K562 (cell line): ENCODE measurements at regions not wholly inside any gene's neighbourhood (a gene's known extent, or its start where the extent isn't known, plus 50 kb on each side); places are given as distances from the start of the nearest gene placed in this dataset.
A peak's percentile ranks its signal among the peaks of the same experiment; 100 is the strongest.

Source experiments
- ATAC-seq: fragments of 200-7000 bp; cut with Tn5 transposase; 3 replicates; pipeline ENCODE4 v1.9.1; 2020; ENCODE audit warnings: moderate library complexity
- BruUV-seq: library from RNA; stranded (reverse); fragments of 400-500 nt; replicated peaks from 2 replicates; lab custom pipeline; 2021; lab: Mats Ljungman, UMichigan
- CTCF ChIA-PET: fragments of 300-600 bp; formaldehyde crosslinking; extraction: SDS; loops from one replicate; lab custom pipeline; 2021; ENCODE audit warnings: low intra/inter-chr PET ratio; lab: Yijun Ruan, JAX
- POLR2A ChIA-PET: fragments of 300-600, 350-650 bp; sonication (Branson Sonifier 250); formaldehyde crosslinking; extraction: SDS; loops from one replicate; lab custom pipeline; 2021; ENCODE audit warnings: antibody characterized with exemption, inconsistent platforms; lab: Yijun Ruan, JAX
- DNase-seq, 4 experiments: peaks; one replicate each; pipeline versions ENCODE4 v3.0.0 to v3.0.0-alpha.2; 2011 to 2018; ENCODE audit warnings: low spot score in 3 of 4, mixed read lengths in 3 of 4; ENCODE audit errors: extremely low read depth in 1 of 4
- FAIRE-seq: peaks from 2 replicates; lab custom pipeline; 2011; peaks lifted over from hg19 to GRCh38; lab: Jason Lieb, UNC
- H2AFZ ChIP-seq: 2 replicates; pipeline ENCODE4 v1.6.0; 2011; ENCODE audit warnings: low read depth, low read length, control low read depth, inconsistent platforms
- H3K27ac ChIP-seq: fragments of 200-600 bp; 3 replicates; pipeline ENCODE4 v1.8.0; 2011; ENCODE audit warnings: low read depth, mild to moderate bottlenecking, control low read depth, inconsistent platforms, low read length, moderate library complexity, mixed read lengths; ENCODE audit errors: extremely low read depth
- H3K27me3 ChIP-seq, 2 experiments: fragments of 300-600 bp in 1 of 2; 2 replicates in 1 of 2; 3 replicates in 1 of 2; pipeline versions ENCODE4 v1.6.0 to v1.8.0; 2011; ENCODE audit warnings: inconsistent platforms in 2 of 2, low read length in 2 of 2, mild to moderate bottlenecking in 1 of 2, mixed read lengths in 1 of 2, moderate library complexity in 1 of 2; ENCODE audit not compliant: control insufficient read depth in 2 of 2, insufficient read depth in 2 of 2
- H3K36me3 ChIP-seq: fragments of 300-600 bp; 3 replicates; pipeline ENCODE4 v1.8.0; 2011; ENCODE audit warnings: mild to moderate bottlenecking, low read length, inconsistent platforms; ENCODE audit not compliant: control insufficient read depth, insufficient read depth
- H3K4me1 ChIP-seq, 2 experiments: fragments of 200-600 bp in 1 of 2; replicated peaks in 1 of 2; 2 replicates in 1 of 2; 3 replicates in 1 of 2; pipeline versions ENCODE4 v1.5.1 to v1.8.0; 2011; ENCODE audit warnings: inconsistent platforms in 2 of 2, low read length in 2 of 2, mild to moderate bottlenecking in 1 of 2, mixed read lengths in 1 of 2, moderate library complexity in 1 of 2; ENCODE audit not compliant: control insufficient read depth in 2 of 2, insufficient read depth in 2 of 2
- H3K4me2 ChIP-seq: 2 replicates; pipeline ENCODE4 v1.6.1; 2011; ENCODE audit warnings: low read length, control low read depth, inconsistent platforms, mixed read lengths; ENCODE audit not compliant: insufficient read depth
- H3K4me3 ChIP-seq: fragments of 200-600 bp; sonication (generic), shearing (Covaris generic); 2 replicates; pipeline ENCODE4 v1.5.1; 2016; ENCODE audit warnings: control low read depth, inconsistent platforms
- H3K79me2 ChIP-seq: fragments of 200-600 bp; 3 replicates; pipeline ENCODE4 v1.8.0; 2011; ENCODE audit warnings: low read length, inconsistent platforms; ENCODE audit not compliant: control insufficient read depth, insufficient read depth
- H3K9ac ChIP-seq, 2 experiments: 2 replicates each; pipeline versions ENCODE4 v1.6.0 to v1.6.1; 2011; ENCODE audit warnings: low read depth in 2 of 2, low read length in 2 of 2, control low read depth in 1 of 2, inconsistent platforms in 1 of 2, mild to moderate bottlenecking in 1 of 2, mixed read lengths in 1 of 2; ENCODE audit not compliant: insufficient read depth in 1 of 2
- H3K9me1 ChIP-seq: one replicate; pipeline ENCODE4 v1.6.0; 2011; ENCODE audit warnings: inconsistent platforms, mild to moderate bottlenecking, low read length, moderate library complexity; ENCODE audit not compliant: control insufficient read depth, insufficient read depth
- H3K9me3 ChIP-seq: replicated peaks from 2 replicates; pipeline ENCODE4 v1.5.1; 2011; ENCODE audit warnings: low read depth, low read length, inconsistent platforms; ENCODE audit not compliant: control insufficient read depth, insufficient read depth
- H4K20me1 ChIP-seq: replicated peaks from 2 replicates; pipeline ENCODE4 v1.6.1; 2011; ENCODE audit warnings: low read length, inconsistent platforms, mixed read lengths; ENCODE audit not compliant: control insufficient read depth, insufficient read depth
- MEIS2 ChIP-seq: fragments of 450-650 bp; IDR thresholded peaks from 2 replicates; pipeline ENCODE4 v1.6.1; 2014; ENCODE audit warnings: mild to moderate bottlenecking; ENCODE audit not compliant: partially characterized antibody
- PBX2 ChIP-seq, 2 experiments: IDR thresholded peaks in 1 of 2; conservative IDR thresholded peaks in 1 of 2; 2 replicates each; pipeline ENCODE4 v1.6.1; 2016; ENCODE audit warnings: low read depth in 2 of 2, mild to moderate bottlenecking in 1 of 2, missing compliant biosample characterization in 1 of 2, missing genetic modification characterization in 1 of 2, moderate library complexity in 1 of 2
- PTBP1 ChIP-seq: fragments of 200-400 bp; formaldehyde crosslinking; IDR thresholded peaks from 2 replicates; pipeline ENCODE4 v1.6.1; 2017; ENCODE audit warnings: low read depth, low read length
- WGBS: fragments of 100-300 bp; shearing (Covaris generic); methylation state at CpG from one replicate; pipeline ENCODE4 v1.1.6; 2016; ENCODE audit warnings: low coverage, mixed read lengths; ENCODE audit not compliant: insufficient coverage; ENCODE audit errors: missing lambda C conversion rate; 5-methylcytosine and 5-hydroxymethylcytosine counted together
- in situ Hi-C: fragments of 300-500 bp; cut with MboI; formaldehyde crosslinking; loops from 4 replicates; pipeline ENCODE4 v1.15.0; 2018; ENCODE audit warnings: inconsistent platforms, mixed read lengths
- intact Hi-C: fragments of 100-400 bp; cut with micrococcal nuclease; formaldehyde crosslinking; loops from 2 replicates; pipeline ENCODE4 v1.14.2; 2022
- TF ChIP-seq, protein P1 (sequence below), 2 experiments: fragments of 250-450 bp in 1 of 2; fragments of 450-650 bp in 1 of 2; sonication (Bioruptor Pico) in 1 of 2; IDR thresholded peaks; 2 replicates each; pipeline versions ENCODE4 v1.6.1 to v1.8.0; 2016 to 2021; ENCODE audit warnings: mild to moderate bottlenecking in 2 of 2, moderate library complexity in 2 of 2, missing compliant biosample characterization in 1 of 2, missing genetic modification characterization in 1 of 2

DNA sequence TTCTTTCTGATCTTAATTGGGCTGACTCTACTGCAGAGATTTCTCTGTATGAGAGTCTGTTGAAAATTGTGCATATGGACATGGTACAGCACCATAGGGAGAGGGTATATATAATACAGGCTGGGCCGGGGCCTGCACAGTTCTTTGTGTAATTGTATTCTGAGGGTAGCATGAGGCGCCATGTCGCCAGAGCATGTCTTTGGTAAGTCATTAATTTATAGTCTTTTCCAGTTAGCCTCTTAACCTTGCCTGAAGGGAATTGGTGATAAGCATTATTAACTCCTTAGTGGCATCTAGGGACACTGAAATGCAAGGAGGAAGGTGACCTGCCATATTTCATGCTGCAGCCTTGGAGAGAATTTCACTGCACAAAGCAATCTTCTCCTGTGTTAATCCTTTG lies 569.9 kb downstream of the TMTC2 start:
- FAIRE-seq = no peak

More for the DNA sequence above, 569.9 kb downstream of the TMTC2 start:
- Histone ChIP-seq H3K9me1 (no peaks in the 10 kb centered on the region), H3K79me2 (no peaks in the 10 kb centered on the region), H3K27me3 (no peaks in the 10 kb centered on the region), H3K36me3 (no peaks in the 10 kb centered on the region), H3K4me2 (no peak overlapping the region), H2AFZ (no peak overlapping the region), H3K4me1 (no peaks in the 10 kb centered on the region), H3K9ac (no peak overlapping the region), H3K4me3 (no peak overlapping the region), H3K27ac (no peak overlapping the region), H3K9me3 (no peaks in the 10 kb centered on the region), H4K20me1 (no peaks in the 10 kb centered on the region)
- TF ChIP-seq PBX2 (CRISPR knock-in tag; IDR thresholded peaks at IDR 0.05; ENCODE audit: low read depth) (no peak), PBX2 (tag; conservative IDR thresholded peaks at IDR 0.05; ENCODE audit: low read depth) (peak; percentile 67), MEIS2 (peak; percentile 9), PTBP1 (no peak)
- TF ChIP-seq, protein P1, sequence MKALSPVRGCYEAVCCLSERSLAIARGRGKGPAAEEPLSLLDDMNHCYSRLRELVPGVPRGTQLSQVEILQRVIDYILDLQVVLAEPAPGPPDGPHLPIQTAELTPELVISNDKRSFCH (CRISPR knock-in tag; IDR thresholded peaks at IDR 0.05) = no peak
- TF ChIP-seq, protein P1 (tag; IDR thresholded peaks at IDR 0.05) = no peak
- WGBS = 48% methylated on average over 3 of the region's 3 CpGs
- no peak for ATAC-seq
- in situ Hi-C loops = no loop called here
- no TSS peak for BruUV-seq
- no peak for DNase-seq
- ChIA-PET POLR2A (no interaction called here), CTCF (no interaction called here)
- intact Hi-C loops = no loop called here
